ENCODE measurements at regions not wholly inside any gene's neighbourhood (a gene's known extent, or its start where the extent isn't known, plus 50 kb on each side); places are given as distances from the start of the nearest gene placed in this dataset.

DNA sequence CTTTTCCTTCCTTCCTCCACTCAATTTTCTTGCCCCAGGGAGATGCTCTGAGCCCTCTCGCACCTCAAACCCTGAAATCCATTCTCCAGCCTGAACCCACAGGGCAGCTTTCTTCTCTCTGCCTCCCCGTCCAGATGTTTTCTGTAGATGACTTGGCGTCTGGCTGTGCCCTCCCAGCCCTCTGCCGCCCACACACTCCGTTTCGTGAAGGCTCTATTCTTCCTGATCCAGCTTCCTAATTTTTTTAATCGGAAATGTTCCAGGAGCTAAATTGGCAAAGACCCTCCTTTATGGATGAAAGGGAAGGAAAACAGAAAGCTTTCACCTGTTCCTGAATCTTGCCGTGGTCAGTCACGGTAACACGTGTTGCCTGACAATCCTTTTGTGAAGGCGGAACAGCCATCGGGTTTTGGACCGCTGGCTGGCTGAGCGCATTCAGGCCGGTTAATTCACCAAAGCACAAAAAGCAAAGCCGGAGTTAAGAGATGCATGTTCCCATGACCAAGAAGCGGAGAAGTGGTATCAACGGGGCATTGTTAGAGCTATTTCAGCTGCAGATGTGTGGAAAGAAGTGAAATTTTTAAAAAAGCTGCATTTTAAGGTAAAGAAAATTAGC is 70.2 kb upstream of the FBRSL1 start:
- TF ChIP-seq POLR2AphosphoS5 (IDR thresholded peaks at IDR 0.05; ENCODE audit: low read depth, low read length) (no peak), SIN3A (IDR thresholded peaks at IDR 0.05; ENCODE audit: borderline replicate concordance, insufficient read depth, low read length) (no peak), REST (IDR thresholded peaks at IDR 0.05; ENCODE audit: insufficient read depth in 1 of 2, low read depth in 2 of 2, low read length in 2 of 2) (no peak), TAF1 (IDR thresholded peaks at IDR 0.05; ENCODE audit: borderline replicate concordance, insufficient read depth, low read length) (no peak)
